HepG2 (cell line): ENCODE measurements at regions not wholly inside any gene's neighbourhood (a gene's known extent, or its start where the extent isn't known, plus 50 kb on each side); places are given as distances from the start of the nearest gene placed in this dataset.

ENCODE experiments used
- ATAC-seq: fragments of 200-7000 bp; cut with Tn5 transposase; 3 replicates; pipeline ENCODE4 v1.9.1; 2020; ENCODE audit warnings: mild to moderate bottlenecking, moderate library complexity
- BruUV-seq: library from RNA; stranded (reverse); fragments of 400-500 nt; replicated peaks from 2 replicates; lab custom pipeline; 2021; lab: Mats Ljungman, UMichigan
- CTCF ChIA-PET: fragments of 300-600 bp; formaldehyde crosslinking; extraction: SDS; loops from one replicate; lab custom pipeline; 2021; ENCODE audit warnings: low total read pairs, inconsistent platforms, low intra/inter-chr PET ratio; lab: Yijun Ruan, JAX
- POLR2A ChIA-PET: fragments of 350-600 bp; sonication (Branson Sonifier 250); formaldehyde crosslinking; loops from one replicate; lab custom pipeline; 2020; ENCODE audit warnings: antibody characterized with exemption, inconsistent platforms; lab: Yijun Ruan, JAX
- DNase-seq: peaks from one replicate; pipeline ENCODE4 v3.0.0-alpha.2; 2015; ENCODE audit warnings: low spot score
- FAIRE-seq: peaks from 3 replicates; lab custom pipeline; 2011; peaks lifted over from hg19 to GRCh38; lab: Jason Lieb, UNC
- H2AFZ ChIP-seq: one replicate; pipeline ENCODE4 v1.6.1; 2011; ENCODE audit warnings: low read length, inconsistent platforms
- H3K27ac ChIP-seq: fragments of 300-600 bp; 3 replicates; pipeline ENCODE4 v1.8.0; 2011; ENCODE audit warnings: mixed run types, mild to moderate bottlenecking, mixed read lengths, low read length, inconsistent platforms; ENCODE audit not compliant: insufficient read depth; ENCODE audit errors: extremely low read length
- H3K27me3 ChIP-seq, 2 experiments: fragments of 200-600 bp in 1 of 2; 2 replicates in 1 of 2; 3 replicates in 1 of 2; pipeline versions ENCODE4 v1.6.0 to v1.8.0; 2011; ENCODE audit warnings: low read length in 2 of 2, mild to moderate bottlenecking in 2 of 2, moderate library complexity in 2 of 2, inconsistent platforms in 1 of 2; ENCODE audit not compliant: insufficient read depth in 2 of 2, control insufficient read depth in 1 of 2
- H3K36me3 ChIP-seq, 2 experiments: fragments of 200-600 bp in 1 of 2; replicated peaks in 1 of 2; 2 replicates in 1 of 2; 3 replicates in 1 of 2; pipeline versions ENCODE4 v1.5.1 to v1.8.0; 2011; ENCODE audit warnings: low read length in 2 of 2, inconsistent platforms in 1 of 2; ENCODE audit not compliant: insufficient read depth in 2 of 2, control insufficient read depth in 1 of 2
- H3K4me1 ChIP-seq: 2 replicates; pipeline ENCODE4 v1.5.1; 2012; ENCODE audit warnings: low read length, inconsistent platforms; ENCODE audit not compliant: insufficient read depth
- H3K4me2 ChIP-seq: 2 replicates; pipeline ENCODE4 v1.6.0; 2011; ENCODE audit warnings: low read depth, low read length, inconsistent platforms
- H3K4me3 ChIP-seq, 3 experiments: fragments of 200-600 bp in 1 of 3; sonication (generic), shearing (Covaris generic) in 1 of 3; replicated peaks in 1 of 3; 2 replicates each; pipeline ENCODE4 v1.5.1; 2011 to 2016; ENCODE audit warnings: low read length in 3 of 3, inconsistent platforms in 2 of 3, low read depth in 2 of 3, mild to moderate bottlenecking in 2 of 3, control low read depth in 1 of 3, mixed read lengths in 1 of 3; ENCODE audit not compliant: insufficient read depth in 1 of 3
- H3K79me2 ChIP-seq: one replicate; pipeline ENCODE4 v1.6.1; 2011; ENCODE audit warnings: low read length, inconsistent platforms; ENCODE audit not compliant: insufficient read depth
- H3K9ac ChIP-seq: 2 replicates; pipeline ENCODE4 v1.6.0; 2011; ENCODE audit warnings: mild to moderate bottlenecking, low read depth, low read length, inconsistent platforms; ENCODE audit not compliant: insufficient read depth
- H3K9me3 ChIP-seq: 2 replicates; pipeline ENCODE4 v1.5.1; 2012; ENCODE audit warnings: mild to moderate bottlenecking, low read length
- H4K20me1 ChIP-seq: 2 replicates; pipeline ENCODE4 v1.6.0; 2011; ENCODE audit warnings: inconsistent platforms, mild to moderate bottlenecking, low read length, moderate library complexity; ENCODE audit not compliant: insufficient read depth
- MATR3 ChIP-seq: sonication (generic); formaldehyde crosslinking; IDR thresholded peaks from 2 replicates; pipeline ENCODE4 v1.4.0; 2020; ENCODE audit warnings: missing genetic modification reagents
- NR2F2 ChIP-seq: IDR thresholded peaks from 2 replicates; pipeline ENCODE4 v1.6.1; 2012; ENCODE audit warnings: low read depth, inconsistent platforms, borderline replicate concordance
- PRDM4 ChIP-seq: sonication (generic); formaldehyde crosslinking; IDR thresholded peaks from 2 replicates; pipeline ENCODE4 v1.9.0; 2021; ENCODE audit warnings: missing genetic modification reagents, borderline replicate concordance
- TFE3 ChIP-seq: IDR thresholded peaks from 2 replicates; pipeline ENCODE4 v1.6.1; 2016
- ZBTB3 ChIP-seq: sonication (generic); formaldehyde crosslinking; IDR thresholded peaks from 2 replicates; pipeline ENCODE4 v1.4.0; 2020; ENCODE audit warnings: low read depth, mild to moderate bottlenecking, moderate library complexity, missing genetic modification reagents, borderline replicate concordance
- ZHX1 ChIP-seq: sonication (generic); formaldehyde crosslinking; IDR thresholded peaks from 2 replicates; pipeline ENCODE4 v1.8.1; 2022; ENCODE audit warnings: low read depth, mild to moderate bottlenecking, missing genetic modification reagents
- ZNF607 ChIP-seq: sonication (generic); formaldehyde crosslinking; IDR thresholded peaks from 2 replicates; pipeline ENCODE4 v1.5.1; 2020; ENCODE audit warnings: missing genetic modification reagents, mild to moderate bottlenecking, borderline replicate concordance
- WGBS: methylation state at CpG from one replicate; pipeline ENCODE4 v1.1.6; 2017; ENCODE audit warnings: low lambda C conversion rate; 5-methylcytosine and 5-hydroxymethylcytosine counted together
- in situ Hi-C: cut with HindIII; loops from 2 replicates; pipeline ENCODE4 v1.10.0; 2017; ENCODE audit warnings: low pct_unique_long_range_greater_than_20kb; ENCODE audit not compliant: extremely low pct_ligation_motif_present
- intact Hi-C: fragments of 100-400 bp; cut with micrococcal nuclease; formaldehyde crosslinking; loops from one replicate; pipeline ENCODE4 v1.10.0; 2022; ENCODE audit not compliant: unreplicated experiment
- TF ChIP-seq, protein P1 (sequence below): sonication (generic); formaldehyde crosslinking; IDR thresholded peaks from 2 replicates; pipeline ENCODE4 v1.4.0; 2020; ENCODE audit warnings: mild to moderate bottlenecking, missing genetic modification reagents, borderline replicate concordance

GRCh38 chrX:141982296-141982695 lies 78.6 kb downstream of the MAGEC1 start (continued):
- TF ChIP-seq ZHX1 (CRISPR knock-in tag) (no peak), NR2F2 (no peak)

DNA sequence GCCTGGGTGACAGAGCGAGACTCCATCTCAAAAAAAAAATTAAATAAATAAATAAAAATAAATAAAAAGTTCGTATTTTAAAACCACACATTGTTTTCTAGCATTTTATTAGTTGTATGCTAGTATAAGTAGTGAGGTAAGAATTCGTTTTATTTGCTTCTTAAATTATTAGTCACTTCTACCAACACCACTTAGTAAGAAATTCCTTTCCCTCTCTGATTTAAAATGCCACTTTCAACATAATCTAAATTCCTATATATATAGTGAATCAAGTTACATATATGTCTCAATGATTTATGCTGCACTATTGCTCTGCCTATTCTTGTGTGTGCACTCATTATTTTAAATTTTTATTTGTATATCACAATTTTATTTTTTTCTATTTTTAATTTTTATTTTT lies 72.1 kb downstream of the MAGEC1 start:
- ATAC-seq (no peak), DNase-seq (no peak), FAIRE-seq (no peak)
- Histone ChIP-seq H3K9me3 (no peaks in the 10 kb centered on the region; the same call in 1 of the 2 replicates), H4K20me1 (no peaks in the 10 kb centered on the region), H3K4me3 (no peak overlapping the region), H3K79me2 (no peaks in the 10 kb centered on the region), H3K36me3 (no peaks in the 10 kb centered on the region), H3K4me1 (no peaks in the 10 kb centered on the region), H3K27me3 (no peaks in the 10 kb centered on the region), H3K4me2 (no peak overlapping the region), H3K9ac (no peak overlapping the region), H3K27ac (no peak overlapping the region), H2AFZ (no peak overlapping the region)
- ChIA-PET CTCF (no interaction called here), POLR2A (no interaction called here)
- no peak for TF ChIP-seq PRDM4 (CRISPR knock-in tag)
- TF ChIP-seq, protein P1, sequence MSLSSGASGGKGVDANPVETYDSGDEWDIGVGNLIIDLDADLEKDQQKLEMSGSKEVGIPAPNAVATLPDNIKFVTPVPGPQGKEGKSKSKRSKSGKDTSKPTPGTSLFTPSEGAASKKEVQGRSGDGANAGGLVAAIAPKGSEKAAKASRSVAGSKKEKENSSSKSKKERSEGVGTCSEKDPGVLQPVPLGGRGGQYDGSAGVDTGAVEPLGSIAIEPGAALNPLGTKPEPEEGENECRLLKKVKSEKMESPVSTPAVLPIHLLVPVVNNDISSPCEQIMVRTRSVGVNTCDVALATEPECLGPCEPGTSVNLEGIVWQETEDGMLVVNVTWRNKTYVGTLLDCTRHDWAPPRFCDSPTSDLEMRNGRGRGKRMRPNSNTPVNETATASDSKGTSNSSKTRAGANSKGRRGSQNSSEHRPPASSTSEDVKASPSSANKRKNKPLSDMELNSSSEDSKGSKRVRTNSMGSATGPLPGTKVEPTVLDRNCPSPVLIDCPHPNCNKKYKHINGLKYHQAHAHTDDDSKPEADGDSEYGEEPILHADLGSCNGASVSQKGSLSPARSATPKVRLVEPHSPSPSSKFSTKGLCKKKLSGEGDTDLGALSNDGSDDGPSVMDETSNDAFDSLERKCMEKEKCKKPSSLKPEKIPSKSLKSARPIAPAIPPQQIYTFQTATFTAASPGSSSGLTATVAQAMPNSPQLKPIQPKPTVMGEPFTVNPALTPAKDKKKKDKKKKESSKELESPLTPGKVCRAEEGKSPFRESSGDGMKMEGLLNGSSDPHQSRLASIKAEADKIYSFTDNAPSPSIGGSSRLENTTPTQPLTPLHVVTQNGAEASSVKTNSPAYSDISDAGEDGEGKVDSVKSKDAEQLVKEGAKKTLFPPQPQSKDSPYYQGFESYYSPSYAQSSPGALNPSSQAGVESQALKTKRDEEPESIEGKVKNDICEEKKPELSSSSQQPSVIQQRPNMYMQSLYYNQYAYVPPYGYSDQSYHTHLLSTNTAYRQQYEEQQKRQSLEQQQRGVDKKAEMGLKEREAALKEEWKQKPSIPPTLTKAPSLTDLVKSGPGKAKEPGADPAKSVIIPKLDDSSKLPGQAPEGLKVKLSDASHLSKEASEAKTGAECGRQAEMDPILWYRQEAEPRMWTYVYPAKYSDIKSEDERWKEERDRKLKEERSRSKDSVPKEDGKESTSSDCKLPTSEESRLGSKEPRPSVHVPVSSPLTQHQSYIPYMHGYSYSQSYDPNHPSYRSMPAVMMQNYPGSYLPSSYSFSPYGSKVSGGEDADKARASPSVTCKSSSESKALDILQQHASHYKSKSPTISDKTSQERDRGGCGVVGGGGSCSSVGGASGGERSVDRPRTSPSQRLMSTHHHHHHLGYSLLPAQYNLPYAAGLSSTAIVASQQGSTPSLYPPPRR (CRISPR knock-in tag), result no peak
- no peak for TF ChIP-seq ZBTB3 (CRISPR knock-in tag)
- no peak for TF ChIP-seq ZNF607 (CRISPR knock-in tag)
- TF ChIP-seq MATR3 (CRISPR knock-in tag), result no peak
- no peak for TF ChIP-seq TFE3 (CRISPR knock-in tag)
- intact Hi-C loops (no loop called here), in situ Hi-C loops (no loop called here)
- 0% methylated on average over 3 of the region's 3 CpGs for WGBS
- no TSS peak for BruUV-seq
